ENCODE measurements at regions not wholly inside any gene's neighbourhood (a gene's known extent, or its start where the extent isn't known, plus 50 kb on each side); places are given as distances from the start of the nearest gene placed in this dataset.
A peak's percentile ranks its signal among the peaks of the same experiment; 100 is the strongest.

DNA sequence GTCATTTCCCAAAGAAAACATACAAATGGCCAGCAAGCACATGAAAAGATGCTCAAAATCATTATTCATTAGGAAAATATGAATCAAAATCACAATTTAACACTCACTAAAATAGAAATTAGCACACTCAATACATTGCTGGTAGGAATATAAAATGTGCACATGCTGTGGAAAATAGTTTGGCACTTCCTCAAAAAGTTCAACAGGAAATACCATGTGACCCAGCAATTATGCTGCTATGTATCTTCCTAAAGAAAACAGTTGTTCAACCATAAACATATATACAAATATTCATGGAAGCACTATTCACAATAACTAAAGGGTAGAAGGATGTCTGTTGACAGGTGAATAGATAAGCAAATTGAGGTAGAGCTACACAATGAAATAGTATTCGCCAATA, 187.3 kb upstream of the SOX6 start:
- Histone ChIP-seq H3K4me2 (replicated peaks; ENCODE audit: low read depth, low read length, poor library complexity, severe bottlenecking) (no peak overlapping the region), H3K27me3 (replicated peaks in 1 of 4; ENCODE audit: control extremely low read depth in 1 of 4, control insufficient read depth in 3 of 4, insufficient read depth in 4 of 4, low read length in 3 of 4) (no peaks in the 10 kb centered on the region), H3K27ac (ENCODE audit: low read length in 2 of 2) (no peak overlapping the region), H4K20me1 (ENCODE audit: control insufficient read depth, insufficient read depth, low read length, poor library complexity, severe bottlenecking) (no peaks in the 10 kb centered on the region), H3K9me3 (ENCODE audit: control extremely low read depth in 1 of 3, control insufficient read depth in 2 of 3, insufficient read depth in 1 of 3, low read length in 2 of 3) (peaks cover 0 to 3% (median 0%) of the 10 kb centered on the region in 3 donors), H3K4me1 (ENCODE audit: control insufficient read depth in 2 of 2, insufficient read depth in 2 of 2, low read length in 2 of 2) (no peaks in the 10 kb centered on the region), H3K79me2 (ENCODE audit: control insufficient read depth, insufficient read depth, low read length) (no peaks in the 10 kb centered on the region), H3K4me3 (ENCODE audit: control extremely low read depth in 1 of 5, extremely low read depth in 1 of 5, insufficient read depth in 1 of 5, low read depth in 2 of 5, low read length in 4 of 5) (no peak overlapping the region), H3K36me3 (replicated peaks in 1 of 2; ENCODE audit: control extremely low read depth in 1 of 2, control insufficient read depth in 1 of 2, extremely low read depth in 1 of 2, insufficient read depth in 2 of 2, low read length in 1 of 2) (no peaks in the 10 kb centered on the region), H3K9ac (ENCODE audit: low read length) (no peak overlapping the region), H2AFZ (ENCODE audit: insufficient read depth, low read depth, low read length, poor library complexity, severe bottlenecking) (no peak overlapping the region)
- intact Hi-C loops (cut with micrococcal nuclease), result no loop called here
- ChIA-PET CTCF (no interaction called here), POLR2A (no interaction called here)
- Mint-ChIP-seq H3K9me3 (ENCODE audit: insufficient read depth) (peaks cover 3% of the 10 kb centered on the region), H3K27me3 (no peaks in the 10 kb centered on the region), H3K4me3 (no peak overlapping the region), H3K27ac (no peak overlapping the region), H3K4me1 (no peaks in the 10 kb centered on the region)
- WGBS (ENCODE audit: insufficient coverage), result no CpG with 5 or more reads among the region's 1 CpG
- DNase-seq (peak; percentile 3), ATAC-seq (ENCODE audit: low read depth) (no peak)
- TF ChIP-seq, protein P1, sequence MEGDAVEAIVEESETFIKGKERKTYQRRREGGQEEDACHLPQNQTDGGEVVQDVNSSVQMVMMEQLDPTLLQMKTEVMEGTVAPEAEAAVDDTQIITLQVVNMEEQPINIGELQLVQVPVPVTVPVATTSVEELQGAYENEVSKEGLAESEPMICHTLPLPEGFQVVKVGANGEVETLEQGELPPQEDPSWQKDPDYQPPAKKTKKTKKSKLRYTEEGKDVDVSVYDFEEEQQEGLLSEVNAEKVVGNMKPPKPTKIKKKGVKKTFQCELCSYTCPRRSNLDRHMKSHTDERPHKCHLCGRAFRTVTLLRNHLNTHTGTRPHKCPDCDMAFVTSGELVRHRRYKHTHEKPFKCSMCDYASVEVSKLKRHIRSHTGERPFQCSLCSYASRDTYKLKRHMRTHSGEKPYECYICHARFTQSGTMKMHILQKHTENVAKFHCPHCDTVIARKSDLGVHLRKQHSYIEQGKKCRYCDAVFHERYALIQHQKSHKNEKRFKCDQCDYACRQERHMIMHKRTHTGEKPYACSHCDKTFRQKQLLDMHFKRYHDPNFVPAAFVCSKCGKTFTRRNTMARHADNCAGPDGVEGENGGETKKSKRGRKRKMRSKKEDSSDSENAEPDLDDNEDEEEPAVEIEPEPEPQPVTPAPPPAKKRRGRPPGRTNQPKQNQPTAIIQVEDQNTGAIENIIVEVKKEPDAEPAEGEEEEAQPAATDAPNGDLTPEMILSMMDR (IDR thresholded peaks at IDR 0.05), result no peak
- TF ChIP-seq EZH2 (IDR thresholded peaks at IDR 0.05; ENCODE audit: borderline replicate concordance, insufficient read depth, low read depth, low read length, poor library complexity, severe bottlenecking), result no peak

DNA sequence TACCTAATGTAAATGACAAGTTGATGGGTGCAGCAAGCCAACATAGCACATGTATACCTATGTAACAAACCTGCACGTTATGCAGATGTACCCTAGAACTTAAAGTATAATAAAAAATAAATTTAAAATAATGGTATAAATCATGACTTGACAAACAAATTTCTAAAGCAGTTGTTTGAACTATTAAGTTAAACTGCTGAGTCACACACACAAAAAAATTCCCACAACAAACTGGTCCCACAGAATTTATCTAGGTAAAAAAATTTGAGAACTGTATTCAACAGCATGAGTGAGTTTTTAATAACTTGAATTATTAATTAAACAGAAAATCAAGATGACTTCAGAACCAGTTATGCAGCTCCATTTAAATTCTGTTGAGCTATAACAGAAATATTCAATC, 186.0 kb upstream of the SOX6 start:
- Histone ChIP-seq H4K20me1 (ENCODE audit: control insufficient read depth, insufficient read depth, low read length, poor library complexity, severe bottlenecking) (no peaks in the 10 kb centered on the region), H3K27me3 (replicated peaks in 1 of 4; ENCODE audit: control extremely low read depth in 1 of 4, control insufficient read depth in 3 of 4, insufficient read depth in 4 of 4, low read length in 3 of 4) (no peaks in the 10 kb centered on the region), H3K27ac (ENCODE audit: low read length in 2 of 2) (no peak overlapping the region), H3K4me1 (ENCODE audit: control insufficient read depth in 2 of 2, insufficient read depth in 2 of 2, low read length in 2 of 2) (no peaks in the 10 kb centered on the region), H3K9me3 (ENCODE audit: control extremely low read depth in 1 of 3, control insufficient read depth in 2 of 3, insufficient read depth in 1 of 3, low read length in 2 of 3) (peaks cover 0 to 3% (median 0%) of the 10 kb centered on the region in 3 donors), H3K9ac (ENCODE audit: low read length) (no peak overlapping the region), H3K4me3 (ENCODE audit: control extremely low read depth in 1 of 5, extremely low read depth in 1 of 5, insufficient read depth in 1 of 5, low read depth in 2 of 5, low read length in 4 of 5) (no peak overlapping the region), H3K4me2 (replicated peaks; ENCODE audit: low read depth, low read length, poor library complexity, severe bottlenecking) (no peak overlapping the region), H3K79me2 (ENCODE audit: control insufficient read depth, insufficient read depth, low read length) (no peaks in the 10 kb centered on the region), H3K36me3 (replicated peaks in 1 of 2; ENCODE audit: control extremely low read depth in 1 of 2, control insufficient read depth in 1 of 2, extremely low read depth in 1 of 2, insufficient read depth in 2 of 2, low read length in 1 of 2) (no peaks in the 10 kb centered on the region), H2AFZ (ENCODE audit: insufficient read depth, low read depth, low read length, poor library complexity, severe bottlenecking) (no peak overlapping the region)
- Mint-ChIP-seq H3K27me3 (no peaks in the 10 kb centered on the region), H3K9me3 (ENCODE audit: insufficient read depth) (peaks cover 1% of the 10 kb centered on the region), H3K27ac (no peak overlapping the region), H3K4me1 (no peaks in the 10 kb centered on the region), H3K4me3 (no peak overlapping the region)
- intact Hi-C loops (cut with micrococcal nuclease), result no loop called here
- TF ChIP-seq, protein P1 (IDR thresholded peaks at IDR 0.05), result no peak
- no peak for TF ChIP-seq EZH2 (IDR thresholded peaks at IDR 0.05; ENCODE audit: borderline replicate concordance, insufficient read depth, low read depth, low read length, poor library complexity, severe bottlenecking)
- POLR2A ChIA-PET, result no interaction called here
- ATAC-seq (ENCODE audit: low read depth) (no peak), DNase-seq (no peak)
- CTCF ChIA-PET, result no interaction called here
- no CpG with 5 or more reads among the region's 1 CpG for WGBS (ENCODE audit: insufficient coverage)
